NT2/D1 (cell line): ENCODE measurements at regions not wholly inside any gene's neighbourhood (a gene's known extent, or its start where the extent isn't known, plus 50 kb on each side); places are given as distances from the start of the nearest gene placed in this dataset.

Experiments
- YY1 ChIP-seq: IDR thresholded peaks from 2 replicates; pipeline ENCODE4 v1.6.1; 2011; ENCODE audit not compliant: insufficient read length, insufficient read depth
- ZNF274 ChIP-seq: IDR thresholded peaks from 2 replicates; pipeline ENCODE4 v1.6.1; 2011; ENCODE audit warnings: mild to moderate bottlenecking, low read depth, low read length

GRCh38 chr15:29903785-29904464 lies 81.7 kb upstream of the TJP1 start:
- TF ChIP-seq YY1: no peak
- no peak for TF ChIP-seq ZNF274
